Globus pallidus (tissue), 1 donor: ENCODE measurements at regions not wholly inside any gene's neighbourhood (a gene's known extent, or its start where the extent isn't known, plus 50 kb on each side); places are given as distances from the start of the nearest gene placed in this dataset.

ENCODE experiments used
- DNase-seq: peaks from one replicate; pipeline ENCODE4 v3.0.0-alpha.2; 2015; ENCODE audit warnings: low spot score

- DNase-seq: no peak
Measured at GRCh38 chr20:24261351-24261750, 208.1 kb upstream of the SYNDIG1 start.

DNA sequence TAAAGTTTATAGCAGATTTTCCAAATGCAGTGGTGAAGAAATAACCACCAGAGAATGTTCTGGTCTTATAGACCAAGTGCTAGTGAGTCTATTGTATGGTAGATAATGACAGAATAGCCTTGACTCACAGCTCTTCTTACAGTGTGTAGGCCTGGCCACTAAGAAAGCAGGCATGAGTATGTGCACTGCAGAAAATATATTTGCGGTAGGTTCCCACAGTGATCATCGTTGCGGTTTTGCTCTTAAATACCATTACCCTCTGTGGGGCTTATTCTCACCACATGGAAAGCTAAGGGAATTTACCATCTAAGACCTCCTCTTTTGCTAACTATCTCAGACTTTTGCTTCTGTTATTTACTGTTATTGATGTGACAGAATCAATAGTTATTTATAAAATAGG is 212.3 kb upstream of the SYNDIG1 start:
- DNase-seq: no peak

- no peak for DNase-seq
Measured at GRCh38 chr20:24256307-24256706, 213.1 kb upstream of the SYNDIG1 start.

GRCh38 chr20:24254480-24254879 is 214.9 kb upstream of the SYNDIG1 start:
- DNase-seq: no peak

DNA sequence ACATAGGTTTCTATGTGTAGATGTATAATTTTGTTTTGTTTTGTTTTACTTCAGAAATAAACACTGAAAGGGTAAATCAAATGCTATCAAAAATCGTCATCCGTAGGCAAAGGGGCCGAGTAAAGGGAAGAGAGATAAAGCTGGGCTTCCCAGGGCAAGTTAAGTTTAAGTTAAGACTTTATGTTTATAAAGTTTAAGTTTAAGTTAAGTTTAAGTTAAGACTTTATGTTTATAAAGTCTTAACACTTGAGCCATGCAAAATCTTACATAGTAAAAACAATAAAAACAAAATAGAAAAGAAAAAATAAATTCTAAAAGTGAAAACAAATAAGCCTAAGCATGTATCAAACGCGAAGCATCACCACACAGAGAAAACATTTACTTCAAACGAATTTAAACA is 216.1 kb upstream of the SYNDIG1 start:
- no peak for DNase-seq

- DNase-seq: no peak
Measured at GRCh38 chr20:24245094-24245493, 224.3 kb upstream of the SYNDIG1 start.

DNA sequence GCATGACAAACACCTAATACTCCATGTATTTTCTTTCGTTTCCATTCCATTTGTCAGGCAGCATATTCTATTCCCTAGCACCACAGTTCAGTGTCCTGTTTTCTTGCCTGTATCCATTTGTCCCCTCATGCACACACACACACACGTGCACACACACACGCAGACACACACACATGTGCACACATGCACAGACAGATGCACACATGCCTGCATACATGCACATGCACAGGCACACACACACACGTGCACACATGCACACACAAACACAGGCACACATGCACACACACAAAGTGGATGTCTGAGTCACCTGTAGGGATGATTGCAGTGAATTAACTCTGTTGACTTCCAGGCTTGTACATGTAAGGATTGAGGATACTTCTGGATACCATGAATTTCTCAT is 226.7 kb upstream of the SYNDIG1 start:
- no peak for DNase-seq

DNA sequence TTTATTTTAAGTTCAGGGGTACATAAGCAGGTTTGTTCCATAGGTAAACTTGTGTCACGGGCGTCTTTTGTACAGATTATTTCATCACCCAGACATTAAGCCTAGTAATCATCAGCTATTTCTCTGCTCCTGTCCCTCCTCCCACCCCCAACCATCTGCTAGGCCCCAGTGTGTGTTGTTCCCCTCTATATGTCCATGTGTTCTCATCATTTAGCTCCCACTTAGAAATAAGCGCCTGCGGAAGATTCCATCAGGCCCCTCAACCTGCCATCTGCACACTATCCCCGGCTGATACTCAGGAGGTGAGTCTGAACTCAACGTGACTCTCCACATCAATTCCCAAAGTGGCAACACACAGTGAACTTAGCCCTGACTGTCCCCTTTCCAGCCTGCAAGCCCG is 228.0 kb upstream of the SYNDIG1 start:
- no peak for DNase-seq

GRCh38 chr20:24236963-24237362 is 232.5 kb upstream of the SYNDIG1 start:
- DNase-seq: no peak

DNA sequence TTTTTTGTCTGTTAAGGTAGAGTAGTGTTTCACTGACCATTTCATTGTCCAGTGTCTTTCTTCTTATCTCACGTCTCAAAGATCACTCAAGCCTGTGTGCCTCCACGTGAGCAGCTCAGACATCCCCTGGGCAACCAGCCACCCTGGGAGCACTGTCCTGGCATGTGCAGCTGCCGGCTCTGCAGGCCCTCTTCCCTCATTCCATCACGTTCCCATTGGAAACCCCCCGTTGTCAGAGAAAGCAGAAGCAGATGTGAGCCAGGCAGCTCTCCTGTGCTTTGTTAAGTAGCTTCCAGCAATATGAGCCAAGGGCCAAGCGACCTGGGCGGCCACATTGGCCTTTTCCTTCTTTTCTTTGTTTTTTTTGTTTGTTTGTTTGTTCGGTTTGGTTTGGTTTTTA is 233.2 kb upstream of the SYNDIG1 start:
- no peak for DNase-seq

DNA sequence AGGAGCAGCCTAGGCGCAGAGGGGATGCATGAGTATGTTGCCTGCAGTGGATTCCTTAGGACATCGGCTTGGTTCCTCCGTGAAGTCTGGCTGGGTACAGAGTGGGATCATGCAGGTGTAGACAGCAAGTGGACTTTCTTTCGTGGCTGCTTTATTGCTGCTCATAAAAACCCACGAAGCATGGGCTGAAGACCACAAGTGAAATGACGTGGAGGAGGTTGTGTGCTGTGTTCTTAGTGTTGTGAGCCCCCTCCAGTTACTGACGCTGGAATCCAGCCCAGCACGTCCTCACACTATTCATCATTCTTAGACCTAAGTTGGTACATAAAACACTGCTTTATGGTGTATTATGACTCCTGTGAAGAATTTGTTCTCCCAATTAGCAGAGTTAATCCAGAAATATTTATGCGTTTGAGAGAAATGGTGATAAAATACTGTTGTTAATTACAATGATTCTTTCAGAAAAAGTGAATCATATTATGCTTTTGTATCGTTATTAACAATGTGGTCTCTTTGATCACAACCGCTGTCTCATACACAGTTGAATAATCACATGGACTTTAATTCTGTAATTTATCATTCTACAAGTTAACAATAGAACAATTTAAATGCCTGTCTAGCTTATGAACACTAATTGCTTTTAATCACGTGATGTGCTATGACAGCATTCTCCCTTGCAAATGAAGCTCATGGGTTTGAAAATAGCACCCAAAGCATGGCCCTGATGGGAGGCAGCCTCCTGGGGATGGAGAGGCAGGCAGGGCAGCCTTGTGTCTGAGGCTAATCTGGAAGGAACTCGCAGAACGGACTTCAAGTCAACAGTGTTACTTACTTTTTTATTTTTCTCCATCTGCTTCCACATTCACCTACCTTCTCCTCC is 233.9 kb upstream of the SYNDIG1 start:
- DNase-seq: peak; percentile 19

- no peak for DNase-seq
Measured at GRCh38 chr20:24227600-24227999, 239.0 kb upstream of the GGTLC1 start.

- DNase-seq: no peak
Measured at GRCh38 chr20:24212494-24212893, 223.9 kb upstream of the GGTLC1 start.

GRCh38 chr20:24211972-24212371 is 223.4 kb upstream of the GGTLC1 start:
- DNase-seq: no peak

DNA sequence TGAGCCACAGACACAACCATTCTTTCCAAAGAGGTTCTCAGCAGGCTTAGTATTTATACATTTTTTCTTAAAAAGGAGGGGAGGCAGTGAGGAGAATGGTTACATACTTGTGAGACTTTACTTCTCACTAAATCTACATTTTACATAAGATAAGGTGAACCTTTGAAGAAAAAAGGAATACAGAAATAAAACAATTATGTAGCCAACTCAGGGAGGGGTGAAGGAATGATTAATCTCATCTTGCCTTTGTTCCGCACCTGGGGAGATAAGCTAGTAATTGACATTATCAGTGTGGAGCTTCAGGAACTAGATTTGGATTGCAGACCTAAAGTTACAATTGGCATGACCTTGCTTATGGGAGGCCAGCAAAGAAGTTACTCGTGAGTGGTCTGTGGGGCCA is 221.8 kb upstream of the GGTLC1 start:
- DNase-seq: no peak

- DNase-seq: no peak
Measured at GRCh38 chr20:24208652-24209051, 220.1 kb upstream of the GGTLC1 start.

GRCh38 chr20:24207803-24208300 is 219.3 kb upstream of the GGTLC1 start:
- DNase-seq: no peak

GRCh38 chr20:24206995-24207394 is 218.4 kb upstream of the GGTLC1 start:
- no peak for DNase-seq

GRCh38 chr20:24203526-24204183 is 215.1 kb upstream of the GGTLC1 start:
- no peak for DNase-seq

DNA sequence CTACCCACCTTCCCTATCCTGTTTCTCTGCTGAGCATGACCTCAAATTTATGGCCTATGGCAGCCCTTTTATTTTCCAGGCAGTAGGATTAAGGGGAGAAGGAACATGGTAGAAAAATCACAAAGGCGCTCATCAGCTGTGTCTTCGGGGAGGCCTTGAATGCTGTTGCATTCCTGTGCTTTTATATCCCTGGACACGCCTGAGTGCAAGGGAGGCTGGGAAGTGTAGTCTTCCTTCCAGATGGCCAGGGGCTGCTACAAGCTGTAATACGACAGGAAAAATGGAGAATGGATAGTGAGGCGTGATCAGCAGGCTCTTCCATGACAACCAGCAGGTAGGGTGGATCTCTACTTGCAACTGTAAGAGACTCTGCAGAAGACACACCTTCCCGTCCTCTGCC is 210.9 kb upstream of the GGTLC1 start:
- no peak for DNase-seq

GRCh38 chr20:24194143-24194542 is 205.6 kb upstream of the GGTLC1 start:
- DNase-seq: no peak

DNA sequence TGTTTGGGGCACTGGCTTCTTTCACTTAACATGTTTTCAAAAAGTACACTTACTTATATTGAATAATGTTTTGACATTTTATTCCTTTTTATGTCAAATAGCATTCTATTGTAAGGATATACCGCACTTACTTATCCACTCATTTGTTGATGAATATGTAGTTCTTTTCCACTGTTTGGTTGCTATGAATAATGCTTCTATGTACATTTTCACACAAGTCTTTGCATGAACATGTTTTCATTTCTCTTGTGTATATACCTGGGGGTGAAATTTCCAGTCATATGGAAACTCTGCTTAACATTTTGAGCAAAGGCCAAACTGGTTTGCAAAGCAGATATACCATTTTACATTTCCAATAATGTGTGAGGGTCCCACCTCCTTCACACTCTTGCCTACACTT is 202.3 kb upstream of the GGTLC1 start:
- no peak for DNase-seq

DNA sequence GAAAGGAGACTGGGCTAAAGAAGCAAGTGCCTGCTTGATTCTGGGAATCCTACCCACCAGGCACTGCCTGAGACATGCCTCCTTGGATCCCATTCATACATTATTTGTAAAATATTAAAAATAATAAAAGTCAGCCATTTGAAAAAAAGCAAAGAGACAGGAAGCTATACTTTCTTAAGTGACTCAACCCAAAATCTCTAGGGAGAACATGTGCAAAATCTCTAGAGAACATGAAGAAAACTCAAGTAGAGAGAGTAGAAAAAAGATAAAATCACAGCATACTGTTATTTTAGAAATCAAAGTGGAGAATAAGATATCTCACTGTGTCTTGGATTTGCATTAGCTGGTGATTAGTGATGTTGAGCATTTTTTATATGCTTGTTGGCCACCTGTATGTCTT is 197.2 kb upstream of the GGTLC1 start:
- DNase-seq: no peak
